MM.1S (cell line): ENCODE measurements at regions not wholly inside any gene's neighbourhood (a gene's known extent, or its start where the extent isn't known, plus 50 kb on each side); places are given as distances from the start of the nearest gene placed in this dataset.

Experiments
- DNase-seq: peaks from one replicate; pipeline ENCODE4 v3.0.0-alpha.2; 2015
- H2AFZ ChIP-seq: fragments of 300-600 bp; sonication (generic); 2 replicates; pipeline ENCODE4 v1.6.0; 2016; ENCODE audit warnings: antibody characterized with exemption, low read length
- H3F3A ChIP-seq: fragments of 300-600 bp; sonication (generic); 2 replicates; pipeline ENCODE4 v1.6.1; 2016; ENCODE audit warnings: mild to moderate bottlenecking, antibody characterized with exemption, low read length, moderate library complexity, mixed read lengths; ENCODE audit not compliant: insufficient read depth
- H3K27ac ChIP-seq: fragments of 300-600 bp; sonication (generic); 2 replicates; pipeline ENCODE4 v1.5.1; 2016; ENCODE audit warnings: mild to moderate bottlenecking, low read length
- H3K27me3 ChIP-seq: fragments of 300-600 bp; sonication (generic); replicated peaks from 2 replicates; pipeline ENCODE4 v1.6.0; 2016; ENCODE audit warnings: low read length; ENCODE audit not compliant: insufficient read depth
- H3K36me3 ChIP-seq: fragments of 300-600 bp; sonication (generic); replicated peaks from 2 replicates; pipeline ENCODE4 v1.6.1; 2016; ENCODE audit warnings: mild to moderate bottlenecking, low read length, mixed read lengths; ENCODE audit not compliant: insufficient read depth
- H3K4me1 ChIP-seq: fragments of 300-600 bp; sonication (generic); 2 replicates; pipeline ENCODE4 v1.6.1; 2016; ENCODE audit warnings: low read length, mixed read lengths
- H3K4me2 ChIP-seq: fragments of 300-600 bp; sonication (generic); 2 replicates; pipeline ENCODE4 v1.6.0; 2016; ENCODE audit warnings: low read depth, low read length
- H3K4me3 ChIP-seq: fragments of 300-600 bp; sonication (generic); 2 replicates; pipeline ENCODE4 v1.5.1; 2016; ENCODE audit warnings: low read length, mixed read lengths
- H3K79me2 ChIP-seq: fragments of 300-600 bp; sonication (generic); 2 replicates; pipeline ENCODE4 v1.6.1; 2016; ENCODE audit warnings: mixed run types, low read length, mixed read lengths
- H3K9ac ChIP-seq: fragments of 300-600 bp; sonication (generic); 2 replicates; pipeline ENCODE4 v1.6.1; 2016; ENCODE audit warnings: low read length, mixed read lengths
- H3K9me2 ChIP-seq: fragments of 300-600 bp; sonication (generic); replicated peaks from 2 replicates; pipeline ENCODE4 v1.6.1; 2016; ENCODE audit warnings: mild to moderate bottlenecking, low read length, mixed read lengths; ENCODE audit not compliant: insufficient read depth
- H3K9me3 ChIP-seq: fragments of 300-600 bp; sonication (generic); replicated peaks from 2 replicates; pipeline ENCODE4 v1.6.1; 2016; ENCODE audit warnings: mild to moderate bottlenecking, low read length, mixed read lengths; ENCODE audit not compliant: insufficient read depth
- H4K20me1 ChIP-seq: fragments of 300-600 bp; sonication (generic); 2 replicates; pipeline ENCODE4 v1.6.1; 2016; ENCODE audit warnings: mild to moderate bottlenecking, low read length, moderate library complexity, mixed read lengths; ENCODE audit not compliant: insufficient read depth
- CTCF ChIP-seq: fragments of 300-600 bp; sonication (generic); IDR thresholded peaks from 2 replicates; pipeline ENCODE4 v1.5.1; 2016; ENCODE audit warnings: antibody characterized with exemption, low read length, mixed read lengths
- EZH2 ChIP-seq: fragments of 300-600 bp; sonication (generic); optimal IDR thresholded peaks from 2 replicates; pipeline ENCODE3; 2017; ENCODE audit warnings: low read depth, mild to moderate bottlenecking, antibody characterized with exemption, low read length, mixed read lengths
- EZH2phosphoT487 ChIP-seq: fragments of 300-600 bp; sonication (generic); IDR thresholded peaks from 2 replicates; pipeline ENCODE4 v1.6.1; 2018; ENCODE audit warnings: antibody characterized with exemption, low read length

- no peaks in the 10 kb centered on the region for H3K9me3 ChIP-seq
- no peaks in the 10 kb centered on the region for H3K27me3 ChIP-seq
- TF ChIP-seq CTCF (no peak), EZH2 (no peak), EZH2phosphoT487 (no peak)
- no peak overlapping the region for H3K4me3 ChIP-seq
- no peak overlapping the region for H2AFZ ChIP-seq
- no peaks in the 10 kb centered on the region for H3K79me2 ChIP-seq
- H3K36me3 ChIP-seq, result no peaks in the 10 kb centered on the region
- DNase-seq, result no peak
- no peak overlapping the region for H3K27ac ChIP-seq
- H3K9me2 ChIP-seq, result no peaks in the 10 kb centered on the region
- H3F3A ChIP-seq, result no peaks in the 10 kb centered on the region
- no peaks in the 10 kb centered on the region for H4K20me1 ChIP-seq
- no peak overlapping the region for H3K9ac ChIP-seq
- H3K4me2 ChIP-seq, result no peak overlapping the region
- no peaks in the 10 kb centered on the region for H3K4me1 ChIP-seq
Measured at GRCh38 chr2:21245565-21245964, 121.8 kb downstream of the TDRD15 start.

- Histone ChIP-seq H2AFZ (no peak overlapping the region), H3K36me3 (no peaks in the 10 kb centered on the region), H3F3A (no peaks in the 10 kb centered on the region), H3K9me2 (no peaks in the 10 kb centered on the region), H3K27ac (no peak overlapping the region), H3K79me2 (no peaks in the 10 kb centered on the region), H3K4me3 (no peak overlapping the region), H3K4me1 (no peaks in the 10 kb centered on the region), H3K9me3 (no peaks in the 10 kb centered on the region), H3K4me2 (no peak overlapping the region), H3K9ac (no peak overlapping the region), H3K27me3 (no peaks in the 10 kb centered on the region), H4K20me1 (no peaks in the 10 kb centered on the region)
- no peak for TF ChIP-seq EZH2
- TF ChIP-seq EZH2phosphoT487, result no peak
- TF ChIP-seq CTCF, result no peak
- no peak for DNase-seq
Measured at GRCh38 chr2:21249367-21249766, 125.6 kb downstream of the TDRD15 start.

GRCh38 chr2:21250673-21251072, 126.9 kb downstream of the TDRD15 start:
- TF ChIP-seq CTCF (no peak), EZH2 (no peak), EZH2phosphoT487 (no peak)
- no peak overlapping the region for H2AFZ ChIP-seq
- no peaks in the 10 kb centered on the region for H4K20me1 ChIP-seq
- no peaks in the 10 kb centered on the region for H3K9me2 ChIP-seq
- DNase-seq, result no peak
- H3K79me2 ChIP-seq, result no peaks in the 10 kb centered on the region
- H3K9me3 ChIP-seq, result no peaks in the 10 kb centered on the region
- no peaks in the 10 kb centered on the region for H3K4me1 ChIP-seq
- no peaks in the 10 kb centered on the region for H3F3A ChIP-seq
- no peaks in the 10 kb centered on the region for H3K36me3 ChIP-seq
- no peaks in the 10 kb centered on the region for H3K27me3 ChIP-seq
- H3K4me2 ChIP-seq, result no peak overlapping the region
- no peak overlapping the region for H3K4me3 ChIP-seq
- no peak overlapping the region for H3K27ac ChIP-seq
- no peak overlapping the region for H3K9ac ChIP-seq
